ENCODE measurements at regions not wholly inside any gene's neighbourhood (a gene's known extent, or its start where the extent isn't known, plus 50 kb on each side); places are given as distances from the start of the nearest gene placed in this dataset.
"Not testable (repeated sequence)": the region's sequence is repeated elsewhere in the genome, so short reads cannot be mapped to it uniquely, and the experiment has no call there.

GRCh38 chr20:48502758-48503157 lies 325.0 kb downstream of the PREX1 start:
- DNase-seq (ENCODE audit: insufficient read length, low spot score, missing footprints) = no peak
- H3K4me2 ChIP-seq (ENCODE audit: insufficient read depth, low read length) = no peak overlapping the region
- no peaks in the 10 kb centered on the region for H3K79me2 ChIP-seq (ENCODE audit: insufficient read depth, low read length)
- no peak overlapping the region for H3K27ac ChIP-seq (ENCODE audit: low read depth, low read length)
- H3K36me3 ChIP-seq (ENCODE audit: insufficient read depth, low read length) = no peaks in the 10 kb centered on the region
- no peak for TF ChIP-seq CTCF (IDR thresholded peaks at IDR 0.05; ENCODE audit: extremely low read depth, low read depth, low read length)
- no peaks in the 10 kb centered on the region for H3K9me3 ChIP-seq (ENCODE audit: low read depth, low read length)
- no peak overlapping the region for H2AFZ ChIP-seq (ENCODE audit: low read length)
- no peak overlapping the region for H3K4me3 ChIP-seq (ENCODE audit: insufficient read depth, low read length)
- H3K4me1 ChIP-seq (ENCODE audit: insufficient read depth, low read length) = no peaks in the 10 kb centered on the region
- H3K27me3 ChIP-seq (ENCODE audit: insufficient read depth, low read length) = no peaks in the 10 kb centered on the region
- H4K20me1 ChIP-seq (ENCODE audit: insufficient read depth, low read length) = no peaks in the 10 kb centered on the region

- no peak overlapping the region for H3K4me3 ChIP-seq (ENCODE audit: insufficient read depth, low read length)
- no peaks in the 10 kb centered on the region for H3K9me3 ChIP-seq (ENCODE audit: low read depth, low read length)
- no peaks in the 10 kb centered on the region for H3K27me3 ChIP-seq (ENCODE audit: insufficient read depth, low read length)
- H3K79me2 ChIP-seq (ENCODE audit: insufficient read depth, low read length) = no peaks in the 10 kb centered on the region
- no peaks in the 10 kb centered on the region for H4K20me1 ChIP-seq (ENCODE audit: insufficient read depth, low read length)
- TF ChIP-seq CTCF (IDR thresholded peaks at IDR 0.05; ENCODE audit: extremely low read depth, low read depth, low read length) = no peak
- no peaks in the 10 kb centered on the region for H3K4me1 ChIP-seq (ENCODE audit: insufficient read depth, low read length)
- DNase-seq (ENCODE audit: insufficient read length, low spot score, missing footprints) = no peak
- H2AFZ ChIP-seq (ENCODE audit: low read length) = no peak overlapping the region
- no peaks in the 10 kb centered on the region for H3K36me3 ChIP-seq (ENCODE audit: insufficient read depth, low read length)
- no peak overlapping the region for H3K4me2 ChIP-seq (ENCODE audit: insufficient read depth, low read length)
- no peak overlapping the region for H3K27ac ChIP-seq (ENCODE audit: low read depth, low read length)
Observed at GRCh38 chr20:48502016-48502415, 325.8 kb downstream of the PREX1 start.

DNA sequence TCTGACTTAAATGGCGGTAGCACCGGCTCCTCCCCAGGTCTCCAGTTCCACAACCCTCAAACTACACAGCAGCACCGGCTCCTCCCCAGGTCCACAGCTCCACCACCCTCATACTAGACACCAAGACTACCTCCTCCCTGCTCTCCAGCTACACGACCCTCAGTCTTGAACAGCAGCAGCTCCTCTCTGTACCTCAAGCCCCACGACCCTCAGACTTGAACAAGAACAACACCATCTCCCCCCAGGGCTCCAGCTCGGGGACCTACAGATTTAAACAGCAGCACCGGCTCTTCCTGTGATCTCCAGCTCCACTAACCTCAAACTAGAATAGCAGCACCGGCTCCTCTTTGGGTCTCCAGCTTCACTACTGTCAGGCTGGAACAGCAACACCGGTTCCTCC lies 326.9 kb downstream of the PREX1 start:
- not testable (repeated sequence) for H3K79me2 ChIP-seq (ENCODE audit: insufficient read depth, low read length); H4K20me1 ChIP-seq (ENCODE audit: insufficient read depth, low read length); H3K4me1 ChIP-seq (ENCODE audit: insufficient read depth, low read length); H3K9me3 ChIP-seq (ENCODE audit: low read depth, low read length); H3K27me3 ChIP-seq (ENCODE audit: insufficient read depth, low read length); H3K27ac ChIP-seq (ENCODE audit: low read depth, low read length); DNase-seq (ENCODE audit: insufficient read length, low spot score, missing footprints); H2AFZ ChIP-seq (ENCODE audit: low read length); H3K4me2 ChIP-seq (ENCODE audit: insufficient read depth, low read length); H3K4me3 ChIP-seq (ENCODE audit: insufficient read depth, low read length); H3K36me3 ChIP-seq (ENCODE audit: insufficient read depth, low read length)

- not testable (repeated sequence) for H3K27ac ChIP-seq (ENCODE audit: low read depth, low read length); H3K4me2 ChIP-seq (ENCODE audit: insufficient read depth, low read length); DNase-seq (ENCODE audit: insufficient read length, low spot score, missing footprints); H3K4me1 ChIP-seq (ENCODE audit: insufficient read depth, low read length); H4K20me1 ChIP-seq (ENCODE audit: insufficient read depth, low read length); H3K79me2 ChIP-seq (ENCODE audit: insufficient read depth, low read length); H3K27me3 ChIP-seq (ENCODE audit: insufficient read depth, low read length); H2AFZ ChIP-seq (ENCODE audit: low read length); H3K36me3 ChIP-seq (ENCODE audit: insufficient read depth, low read length); H3K4me3 ChIP-seq (ENCODE audit: insufficient read depth, low read length); H3K9me3 ChIP-seq (ENCODE audit: low read depth, low read length)
Observed at GRCh38 chr20:48498939-48499338, 328.9 kb downstream of the PREX1 start.

- H2AFZ ChIP-seq (ENCODE audit: low read length); H3K79me2 ChIP-seq (ENCODE audit: insufficient read depth, low read length); H4K20me1 ChIP-seq (ENCODE audit: insufficient read depth, low read length); H3K9me3 ChIP-seq (ENCODE audit: low read depth, low read length); H3K36me3 ChIP-seq (ENCODE audit: insufficient read depth, low read length); H3K4me1 ChIP-seq (ENCODE audit: insufficient read depth, low read length); DNase-seq (ENCODE audit: insufficient read length, low spot score, missing footprints); H3K4me2 ChIP-seq (ENCODE audit: insufficient read depth, low read length); H3K27ac ChIP-seq (ENCODE audit: low read depth, low read length); H3K27me3 ChIP-seq (ENCODE audit: insufficient read depth, low read length); H3K4me3 ChIP-seq (ENCODE audit: insufficient read depth, low read length): not testable (repeated sequence)
Observed at GRCh38 chr20:48498125-48498524, 329.7 kb downstream of the PREX1 start.

Data from osteoblast (primary cell).